GM19238 (cell line): ENCODE measurements at regions not wholly inside any gene's neighbourhood (a gene's known extent, or its start where the extent isn't known, plus 50 kb on each side); places are given as distances from the start of the nearest gene placed in this dataset.
A peak's percentile ranks its signal among the peaks of the same experiment; 100 is the strongest.

Experiments
- DNase-seq: peaks from one replicate; pipeline ENCODE4 v3.0.0; 2011; ENCODE audit warnings: low spot score; ENCODE audit not compliant: insufficient read length

DNA sequence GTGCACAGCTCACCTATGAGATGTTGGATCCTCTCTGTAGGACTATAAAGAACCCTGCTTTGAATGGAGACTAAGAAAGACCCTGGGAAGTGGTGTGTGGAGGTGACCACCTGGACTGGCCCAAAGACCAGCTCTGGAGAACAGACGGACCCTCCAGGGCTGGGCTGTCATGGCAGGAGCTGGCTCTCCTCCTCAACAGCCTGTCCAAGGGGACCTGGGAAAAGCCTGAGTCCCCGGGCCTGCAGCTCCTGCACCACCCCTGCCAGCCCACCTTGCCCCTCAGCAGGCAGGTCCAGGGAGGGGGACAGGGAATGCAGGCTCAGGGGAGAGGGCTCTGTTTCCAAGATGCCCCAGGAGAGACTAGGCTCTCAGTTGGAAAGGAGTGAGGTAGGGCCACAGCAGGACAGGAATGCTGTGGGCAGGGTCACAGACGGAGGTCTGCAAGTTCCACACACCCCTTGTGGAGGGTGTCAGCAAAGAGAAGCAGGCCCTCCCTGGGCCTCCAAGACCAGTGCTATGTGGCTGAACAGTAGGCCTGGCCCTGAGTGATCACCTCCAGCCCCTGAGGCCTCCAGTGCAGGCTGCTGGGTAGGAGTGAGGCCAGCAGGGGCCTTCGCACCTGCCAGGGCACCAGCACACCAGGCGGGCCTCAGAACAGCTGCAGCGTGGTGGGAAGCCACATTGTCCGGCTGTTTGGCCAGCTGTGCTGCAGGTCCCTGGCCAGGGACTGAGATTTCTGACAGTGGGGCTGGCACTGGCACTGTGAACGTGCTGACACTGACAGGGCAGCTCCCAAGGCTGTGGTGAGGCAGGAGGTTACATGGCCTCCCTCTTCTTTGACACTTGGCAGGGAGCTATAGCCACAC is 86.4 kb upstream of the OTOS start:
- DNase-seq, result no peak

DNA sequence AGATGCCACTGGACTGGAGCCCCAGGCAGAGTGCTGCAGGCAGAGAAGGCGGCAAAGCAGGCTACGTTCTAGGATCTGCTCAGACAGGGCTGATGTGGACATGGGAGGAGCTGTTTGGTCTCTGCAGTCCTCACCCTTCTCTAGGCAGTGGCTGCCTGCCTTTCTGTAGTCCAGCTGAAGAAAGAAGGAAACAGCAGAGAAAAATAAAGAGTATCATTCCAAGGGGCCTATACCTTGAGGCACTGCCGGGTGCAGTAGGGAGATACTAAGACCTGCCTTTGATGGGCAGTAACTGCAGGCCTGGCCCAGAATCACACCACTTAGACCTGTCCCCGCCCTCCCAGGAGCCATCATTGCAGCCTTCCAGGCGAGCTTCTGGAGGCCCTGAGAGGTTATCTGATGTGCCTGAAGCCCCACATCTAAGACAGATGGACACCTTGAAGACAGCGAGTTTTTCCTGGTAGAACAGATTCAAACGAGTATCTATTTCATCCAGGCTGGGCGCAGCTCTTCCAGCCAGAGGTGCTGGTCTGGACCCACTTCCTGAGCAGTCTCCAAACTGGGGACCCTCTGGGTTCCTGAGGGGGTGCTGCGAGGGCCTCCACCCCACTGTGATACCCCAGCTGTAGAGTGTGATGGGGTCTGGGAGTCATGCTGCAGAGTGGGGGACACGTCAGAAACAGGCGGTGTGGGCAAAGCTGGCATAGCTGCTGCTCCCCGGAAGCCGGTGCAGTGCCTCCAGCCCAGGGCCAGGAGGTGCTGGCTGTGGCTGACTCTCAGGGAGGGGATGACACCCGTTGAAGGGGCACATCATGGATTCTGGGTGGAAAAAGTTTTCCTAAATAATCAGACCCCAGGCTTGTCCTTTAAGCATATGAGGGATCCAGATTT is 87.3 kb upstream of the OTOS start:
- DNase-seq, result no peak

DNA sequence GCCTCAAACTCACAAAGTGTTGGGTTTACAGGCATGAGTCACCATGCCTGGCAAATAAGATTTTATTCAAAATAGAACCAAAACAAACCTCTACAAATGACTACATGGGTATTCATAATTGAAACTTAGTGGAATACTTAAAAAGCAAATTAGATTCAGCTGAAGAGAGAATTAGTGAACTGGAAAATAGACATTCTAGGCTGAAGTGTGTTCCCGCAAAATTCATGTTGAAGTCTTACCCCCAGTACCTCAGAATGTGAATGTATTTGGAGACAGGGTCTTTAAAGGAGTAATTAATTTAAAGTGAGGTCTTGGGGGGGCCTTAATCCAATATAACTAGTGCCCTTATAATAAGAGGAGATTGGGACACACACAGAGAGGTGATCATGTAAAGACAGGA is 88.5 kb upstream of the OTOS start:
- DNase-seq, result no peak

DNA sequence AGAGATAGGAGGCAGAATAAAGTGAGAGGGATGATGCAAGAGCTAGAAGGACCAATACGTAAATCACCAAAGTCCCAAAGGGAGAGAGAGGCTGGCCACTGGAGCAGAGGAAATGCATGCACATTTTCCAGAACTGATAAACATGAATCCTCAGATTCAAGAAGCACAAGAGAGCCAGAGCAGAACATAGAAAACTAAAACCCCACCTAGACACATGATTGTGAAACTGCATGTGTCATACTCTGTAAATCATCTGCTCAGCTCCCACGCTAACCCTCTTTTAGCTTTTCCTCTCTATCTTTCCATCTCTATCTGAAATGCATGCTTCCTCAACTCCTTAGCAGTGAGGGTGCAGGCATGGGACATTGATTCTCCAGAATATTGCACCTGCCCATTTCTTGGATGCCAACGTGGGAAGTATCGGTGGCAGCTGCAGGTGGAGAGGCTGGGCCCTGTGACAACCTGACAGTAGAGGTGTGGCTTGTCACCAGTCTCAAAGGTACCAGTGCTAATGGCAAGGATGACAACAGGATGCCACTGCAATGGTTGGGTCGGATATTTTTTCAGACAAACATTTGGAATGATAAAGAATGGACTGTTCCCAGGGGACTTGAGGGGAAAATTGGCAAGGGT is 89.3 kb upstream of the OTOS start:
- DNase-seq, result no peak

GRCh38 chr2:240230291-240230931 is 90.0 kb upstream of the OTOS start:
- no peak for DNase-seq

DNA sequence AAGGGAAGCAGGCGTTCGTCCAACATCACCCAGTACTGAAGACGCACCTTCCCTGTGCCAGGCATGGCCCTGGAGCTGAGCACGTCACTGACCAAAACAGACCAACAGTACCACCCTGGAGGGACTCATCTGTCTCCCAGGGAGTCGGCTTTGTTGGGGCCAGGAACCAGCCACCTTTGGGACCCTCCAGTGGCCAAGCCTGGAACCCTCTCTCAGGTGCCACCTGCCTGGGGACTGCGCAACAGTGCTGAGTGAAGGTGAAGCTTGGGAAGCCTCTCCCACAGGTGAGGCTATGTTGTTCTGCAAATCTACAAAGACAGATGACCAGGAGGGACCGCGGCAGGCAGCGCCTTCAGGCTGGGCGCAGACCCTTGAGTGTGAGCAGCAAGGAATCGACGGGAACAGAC is 91.4 kb upstream of the OTOS start:
- DNase-seq, result no peak

GRCh38 chr2:240232264-240232915 is 91.9 kb upstream of the OTOS start:
- no peak for DNase-seq

- DNase-seq, result peak; percentile 35
These were observed 92.8 kb upstream of the OTOS start for GRCh38 chr2:240232961-240233884.

DNA sequence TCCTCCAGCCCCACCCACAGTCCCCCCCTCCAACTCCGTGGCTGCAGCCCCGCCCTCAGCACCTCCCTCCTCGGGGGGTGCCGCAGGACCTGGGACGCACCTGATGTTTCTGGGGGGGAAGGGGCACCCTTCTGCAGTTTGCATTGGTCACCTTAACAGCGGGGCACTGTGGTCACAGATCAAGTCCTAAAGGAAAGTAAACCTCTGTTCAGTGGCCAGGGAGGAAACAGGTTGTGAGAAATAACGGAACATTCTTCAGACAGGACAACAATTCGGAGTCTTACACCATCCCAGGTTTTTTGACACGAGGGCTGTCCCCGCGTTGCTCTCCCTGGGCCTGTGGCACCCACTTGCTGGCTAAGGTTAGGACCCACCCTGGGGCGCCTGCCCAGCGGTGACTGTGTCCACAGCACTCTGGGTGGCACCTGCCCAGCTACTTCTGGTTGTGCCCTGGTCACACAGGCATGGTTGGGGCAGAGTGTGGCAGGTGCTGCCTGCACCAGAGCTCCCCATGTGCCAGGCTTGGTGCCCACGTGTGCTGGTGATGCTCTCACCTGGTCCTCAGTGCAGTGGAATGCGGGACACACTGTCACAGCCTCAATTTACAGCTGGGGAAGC is 93.5 kb upstream of the OTOS start:
- DNase-seq, result no peak

GRCh38 chr2:240234503-240234951 is 94.1 kb upstream of the OTOS start:
- DNase-seq, result no peak

DNA sequence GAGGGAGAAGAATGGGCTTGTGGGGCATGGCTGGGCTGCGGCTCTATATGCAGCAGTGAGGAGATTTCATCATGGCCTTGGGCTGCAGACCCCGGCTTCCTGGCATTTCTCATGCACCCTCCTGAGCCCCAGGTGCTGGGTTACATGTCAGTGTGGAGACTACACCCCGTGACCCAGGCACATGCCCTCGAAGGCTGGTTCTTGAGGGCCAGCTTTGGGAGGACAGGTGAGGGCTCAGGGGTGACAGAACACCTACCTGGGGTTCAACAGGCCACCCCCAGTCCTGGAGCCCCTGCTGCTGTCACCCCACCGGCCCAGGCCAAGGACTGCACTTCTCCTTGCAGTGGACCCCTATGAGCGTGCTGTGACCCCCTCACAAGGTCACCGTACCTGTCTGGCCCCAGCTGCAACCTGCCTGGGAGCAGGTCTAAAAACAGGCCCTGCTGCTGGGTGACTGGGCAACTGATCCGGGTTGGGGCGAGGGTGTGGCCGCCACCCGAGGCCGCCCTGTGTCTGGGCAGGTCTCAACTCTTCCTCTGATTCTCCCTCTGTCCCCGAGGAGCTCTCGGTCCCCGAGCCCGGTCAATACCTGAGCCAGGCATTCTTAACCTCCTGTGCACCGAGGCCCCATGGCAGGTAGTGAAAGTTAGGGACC is 94.8 kb upstream of the OTOS start:
- DNase-seq, result no peak

DNA sequence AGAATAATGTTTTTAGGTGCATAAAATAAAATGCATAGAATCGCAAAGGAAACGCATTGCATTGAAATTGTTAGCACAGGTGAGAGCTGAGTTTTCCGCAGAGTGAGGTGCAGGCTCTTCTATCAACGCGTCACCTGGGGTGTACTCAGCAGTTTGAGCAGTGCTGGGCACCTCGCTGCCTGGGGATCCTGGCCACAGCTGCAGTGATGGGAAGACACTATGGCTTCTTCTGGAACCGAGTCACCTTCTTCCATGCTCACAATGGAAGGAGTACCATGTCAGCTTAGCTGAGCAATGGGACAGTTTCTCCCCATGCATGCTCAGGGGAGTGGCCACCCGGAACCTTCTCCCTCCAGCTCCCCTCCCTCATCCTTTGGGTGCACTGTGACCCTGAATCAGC is 95.4 kb upstream of the OTOS start:
- DNase-seq, result no peak

- DNase-seq, result no peak
These were observed 96.0 kb upstream of the OTOS start for GRCh38 chr2:240236217-240237111.

DNA sequence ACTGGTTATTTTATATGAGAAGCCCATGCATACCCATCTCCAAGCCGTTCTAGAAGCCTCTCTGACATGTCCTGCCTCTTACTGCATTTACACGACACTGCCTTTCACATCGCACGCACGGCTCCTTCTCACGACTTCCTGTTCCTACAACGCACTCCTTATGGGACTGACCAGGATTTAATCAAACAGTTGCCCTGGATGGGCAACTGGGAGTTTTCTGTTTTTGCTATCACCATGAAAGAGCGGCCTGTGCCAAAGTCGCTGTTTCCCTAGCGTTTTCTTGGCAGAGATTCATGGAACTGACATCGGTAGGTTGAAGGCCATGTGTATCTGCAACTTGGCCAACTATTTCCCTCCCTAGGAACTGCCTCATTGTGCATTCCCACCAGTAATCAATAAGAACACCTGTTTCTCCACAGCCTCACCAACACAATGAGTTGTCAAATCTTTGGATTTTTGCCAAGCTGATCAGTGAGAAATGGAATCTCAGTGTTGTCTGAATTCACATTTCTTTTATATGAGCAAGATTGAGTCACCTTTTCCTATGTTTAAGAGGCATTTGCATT is 97.2 kb upstream of the OTOS start:
- no peak for DNase-seq

DNA sequence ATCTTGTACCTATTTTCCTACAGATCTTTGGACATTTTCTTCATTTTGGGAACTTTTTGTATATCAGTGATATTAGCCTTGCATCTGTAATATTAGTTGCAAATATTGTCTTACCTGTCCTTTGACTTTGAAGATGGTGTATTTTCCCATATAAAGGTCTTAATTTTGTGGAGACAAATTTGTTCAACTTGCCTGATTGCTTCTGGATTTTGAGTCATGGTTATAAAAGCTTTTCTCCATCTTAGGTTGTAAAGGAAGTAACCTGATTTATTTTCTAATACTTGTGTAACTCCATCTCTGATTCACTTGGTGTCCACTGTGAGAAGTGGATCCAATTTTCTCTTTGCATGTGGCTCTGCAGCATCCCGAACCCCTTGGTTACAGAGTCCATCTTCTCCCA is 97.7 kb upstream of the OTOS start:
- no peak for DNase-seq

- DNase-seq, result no peak
These were observed 98.3 kb upstream of the OTOS start for GRCh38 chr2:240238786-240239185.

DNA sequence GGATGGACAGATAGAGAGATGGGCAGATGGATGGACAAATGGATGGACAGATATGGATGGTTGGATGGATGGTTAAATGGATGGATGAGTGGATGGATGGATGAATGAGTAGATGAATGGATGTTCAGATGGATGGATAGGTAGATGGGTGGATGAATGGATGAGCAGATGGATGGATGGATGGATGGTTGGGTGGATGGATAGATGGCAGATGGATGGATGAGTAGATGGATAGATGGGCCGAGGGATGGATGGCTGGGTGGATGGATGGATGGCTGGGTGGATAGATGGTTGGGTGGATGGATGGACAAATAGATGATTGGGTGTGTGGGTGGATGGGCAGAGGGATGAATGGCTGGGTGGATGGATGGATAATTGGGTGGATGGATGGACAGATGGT is 98.9 kb upstream of the OTOS start:
- no peak for DNase-seq
